Fibroblast of the conjunctiva (primary cell): ENCODE measurements at regions not wholly inside any gene's neighbourhood (a gene's known extent, or its start where the extent isn't known, plus 50 kb on each side); places are given as distances from the start of the nearest gene placed in this dataset.

Source experiments
- DNase-seq: peaks from one replicate; pipeline ENCODE4 v3.0.0-alpha.2; 2010; ENCODE audit warnings: low read depth

GRCh38 chr15:37789881-37790280 lies 144.6 kb upstream of the TMCO5A start:
- DNase-seq: peak; percentile 5

DNA sequence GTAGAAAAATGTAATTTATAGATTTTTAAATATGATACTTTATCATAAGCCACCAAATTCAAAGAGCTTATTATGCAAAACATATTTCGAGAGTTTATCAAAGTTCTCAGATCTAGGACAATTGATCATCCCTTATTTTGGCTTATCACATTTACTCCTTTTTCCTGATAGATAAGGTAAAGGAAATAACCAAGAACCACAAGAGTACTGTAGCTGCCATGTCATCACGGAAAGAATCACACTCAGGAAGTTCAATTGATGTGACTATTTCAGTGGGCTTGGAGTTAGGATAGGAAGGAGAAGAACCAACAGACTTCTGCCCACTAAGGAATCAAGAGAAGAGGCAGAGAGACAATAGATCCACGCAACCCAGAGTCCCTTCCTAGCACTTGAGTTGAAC lies 142.7 kb upstream of the TMCO5A start:
- DNase-seq: no peak

- no peak for DNase-seq
These were observed 142.1 kb upstream of the TMCO5A start for GRCh38 chr15:37792351-37792750.

- DNase-seq: no peak
These were observed 140.6 kb upstream of the TMCO5A start for GRCh38 chr15:37793851-37794250.

- DNase-seq: no peak
These were observed 139.5 kb upstream of the TMCO5A start for GRCh38 chr15:37794947-37795346.

- no peak for DNase-seq
These were observed 132.9 kb upstream of the TMCO5A start for GRCh38 chr15:37801529-37801928.

- DNase-seq: no peak
These were observed 127.6 kb upstream of the TMCO5A start for GRCh38 chr15:37806808-37807207.

DNA sequence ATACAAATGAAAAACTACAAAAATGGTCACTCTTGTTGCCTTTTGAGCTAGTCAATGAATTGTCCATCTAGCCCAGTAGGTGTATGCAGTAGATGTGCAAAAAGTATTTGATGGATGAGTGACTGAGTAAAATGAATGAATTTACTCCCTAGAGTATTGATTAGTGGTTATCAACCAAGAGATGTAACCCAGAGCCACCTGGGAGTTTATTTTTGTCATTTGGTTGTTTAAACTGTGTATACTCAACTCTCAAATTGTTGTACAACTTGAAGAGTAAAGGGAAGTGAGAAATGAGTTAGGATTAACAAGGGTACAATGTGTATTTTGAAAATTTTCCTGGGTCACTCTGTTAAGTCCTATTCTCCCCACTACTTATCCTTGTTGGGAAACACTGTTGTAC lies 124.1 kb upstream of the TMCO5A start:
- DNase-seq: no peak

- DNase-seq: no peak
These were observed 121.1 kb upstream of the TMCO5A start for GRCh38 chr15:37813306-37813705.

DNA sequence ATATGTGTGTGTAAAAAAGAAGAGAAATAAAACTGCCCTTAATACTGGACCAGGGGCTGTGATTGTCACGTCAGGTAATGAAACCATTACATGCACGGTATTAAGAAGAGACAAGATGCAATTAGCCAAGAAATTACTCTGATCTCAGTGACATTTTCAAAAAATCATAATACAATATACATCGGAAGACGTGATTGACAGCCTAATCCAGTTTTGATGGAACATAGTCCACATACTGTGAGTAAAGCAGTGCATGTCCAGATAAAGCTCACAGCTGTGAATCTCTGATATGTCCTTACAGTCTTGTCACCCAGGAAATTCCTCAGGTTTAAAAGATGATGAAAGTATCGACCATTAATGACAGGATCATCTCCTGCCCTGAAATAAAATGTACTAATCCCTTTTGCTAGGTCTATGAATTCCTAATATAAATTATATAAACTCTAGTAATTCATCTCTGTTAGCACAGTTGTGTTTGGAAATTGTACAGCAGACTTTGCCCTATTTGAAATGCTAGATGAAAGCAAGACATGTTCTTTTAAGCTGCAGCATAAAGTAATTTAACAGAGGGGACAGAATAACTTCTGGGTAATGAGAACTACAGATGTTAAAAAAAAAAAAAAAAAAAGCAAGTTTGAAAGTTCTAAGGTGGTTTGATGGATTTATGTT lies 119.5 kb upstream of the TMCO5A start:
- DNase-seq: no peak

GRCh38 chr15:37818152-37818677 lies 116.2 kb upstream of the TMCO5A start:
- no peak for DNase-seq

- no peak for DNase-seq
These were observed 115.2 kb upstream of the TMCO5A start for GRCh38 chr15:37819191-37819590.

DNA sequence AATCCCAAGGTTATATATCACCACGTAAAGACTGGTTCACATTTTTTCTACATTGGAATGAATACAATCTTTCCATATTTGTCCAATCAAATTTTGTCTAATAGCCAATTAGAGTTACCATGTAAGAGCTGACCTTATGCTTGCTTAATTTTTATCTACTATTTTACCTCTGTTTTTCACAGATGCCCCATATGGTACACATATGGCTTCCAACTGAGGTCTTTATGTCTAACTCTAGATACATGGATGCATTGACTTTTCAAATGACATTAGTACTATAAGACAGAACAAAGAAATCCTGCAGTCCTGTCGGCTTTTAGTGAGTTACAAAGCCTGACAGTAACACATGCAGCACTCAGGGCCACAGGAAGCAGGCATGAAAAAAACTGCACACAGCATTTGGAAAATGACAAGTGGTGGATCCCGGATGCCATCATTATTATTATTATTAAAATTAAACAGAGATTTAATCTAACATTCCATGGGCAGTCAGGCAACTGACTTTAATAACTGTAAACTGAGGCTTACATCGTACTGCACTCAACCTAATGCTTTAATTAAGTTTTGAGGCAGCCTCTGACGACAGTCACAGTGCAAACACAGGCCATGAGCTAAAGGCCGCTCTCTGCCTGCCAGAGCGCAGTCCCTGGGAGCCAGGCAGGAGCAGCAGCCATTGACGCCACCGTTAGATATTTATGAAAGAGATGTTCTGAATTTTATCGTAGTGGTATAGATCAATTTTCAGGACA lies 113.9 kb upstream of the TMCO5A start:
- DNase-seq: no peak

GRCh38 chr15:37823601-37824275 lies 110.7 kb upstream of the TMCO5A start:
- DNase-seq: no peak

DNA sequence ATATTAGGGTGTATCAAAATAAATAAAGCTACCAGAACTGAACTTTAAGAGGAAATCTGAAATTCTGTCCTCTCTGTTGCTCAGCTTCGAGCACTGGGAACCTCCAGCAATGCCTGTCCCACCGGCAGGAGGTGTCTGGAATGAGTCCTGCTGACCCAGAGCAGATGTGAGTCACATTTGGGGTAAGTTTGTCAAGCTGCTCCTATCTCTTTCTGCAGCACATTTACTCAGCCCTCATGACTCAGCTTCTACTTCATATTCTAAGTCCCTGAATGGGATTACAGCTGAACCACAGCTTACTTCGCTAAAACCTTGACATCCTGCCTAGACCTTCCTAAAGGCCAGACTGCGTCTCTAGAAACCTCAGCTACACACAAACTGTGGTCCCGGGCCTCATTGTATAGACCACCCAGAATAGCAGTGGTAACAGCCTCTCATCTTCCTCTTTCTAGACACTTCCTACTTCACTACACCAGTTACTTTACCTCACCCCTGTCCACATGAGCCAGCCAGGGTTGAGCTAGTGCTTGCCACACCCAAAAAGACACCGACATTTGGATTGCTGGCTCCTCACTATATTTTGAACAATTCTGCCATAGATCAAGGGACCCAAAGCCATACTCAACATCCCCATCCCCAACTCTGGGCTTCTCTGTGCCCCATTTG lies 109.6 kb upstream of the TMCO5A start:
- peak; percentile 43 for DNase-seq

GRCh38 chr15:37837276-37837675 lies 97.2 kb upstream of the TMCO5A start:
- DNase-seq: no peak

GRCh38 chr15:37847776-37848175 lies 86.7 kb upstream of the TMCO5A start:
- DNase-seq: no peak

DNA sequence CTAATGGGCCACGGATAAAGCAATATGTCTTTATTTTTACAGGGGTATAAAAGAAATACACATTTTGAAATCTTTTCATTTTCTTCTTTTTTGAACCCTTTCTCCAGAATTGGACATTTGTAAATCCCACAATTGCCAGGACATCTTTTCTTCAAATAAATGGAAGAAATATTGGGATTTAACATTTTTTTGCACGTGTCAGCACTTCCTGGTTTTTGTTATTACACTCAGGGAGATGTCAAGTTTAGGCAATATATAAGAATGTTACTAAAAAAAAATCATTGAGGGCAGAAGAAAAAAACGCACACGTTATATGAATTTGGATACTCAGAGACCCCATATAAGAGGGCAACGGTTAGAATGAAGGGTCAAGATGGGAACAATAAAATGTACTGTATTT lies 78.3 kb upstream of the TMCO5A start:
- no peak for DNase-seq

- DNase-seq: no peak
These were observed 73.5 kb upstream of the TMCO5A start for GRCh38 chr15:37860896-37861295.

DNA sequence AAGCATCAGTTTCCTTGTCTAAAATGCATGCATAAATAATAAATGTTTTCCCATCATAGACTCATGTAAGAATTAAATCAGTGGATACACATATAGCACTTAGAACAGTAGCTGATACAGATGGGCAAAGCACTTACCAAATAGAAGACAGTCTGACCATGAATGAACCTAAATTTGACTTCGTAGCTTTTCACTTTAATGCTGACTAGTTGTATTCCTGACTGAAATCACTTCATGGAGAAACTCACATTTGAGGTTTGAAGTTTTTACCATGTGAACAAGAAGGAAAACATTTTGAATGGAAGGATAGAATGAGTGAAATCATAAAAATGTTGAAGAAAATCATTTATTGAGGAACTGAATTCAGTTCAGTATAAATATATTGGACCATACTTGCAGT lies 68.8 kb upstream of the TMCO5A start:
- DNase-seq: no peak

DNA sequence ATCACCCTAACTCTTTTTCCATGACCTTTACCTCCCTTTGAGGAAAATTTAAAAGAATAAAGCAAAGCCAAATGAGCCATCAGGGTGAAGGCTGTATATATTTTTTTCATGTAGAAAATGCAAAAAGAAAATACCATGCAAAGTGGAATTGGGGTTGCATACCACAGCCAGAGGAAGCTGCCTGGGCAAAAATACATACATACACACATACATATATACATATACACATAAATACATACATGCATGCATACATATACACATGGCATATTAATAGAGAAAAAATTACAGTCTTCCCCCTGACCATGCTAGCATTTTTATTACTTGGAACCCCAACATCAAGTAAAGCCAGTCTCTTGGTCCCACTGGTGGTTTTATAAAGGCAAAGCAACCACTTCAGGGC lies 63.7 kb upstream of the TMCO5A start:
- no peak for DNase-seq

DNA sequence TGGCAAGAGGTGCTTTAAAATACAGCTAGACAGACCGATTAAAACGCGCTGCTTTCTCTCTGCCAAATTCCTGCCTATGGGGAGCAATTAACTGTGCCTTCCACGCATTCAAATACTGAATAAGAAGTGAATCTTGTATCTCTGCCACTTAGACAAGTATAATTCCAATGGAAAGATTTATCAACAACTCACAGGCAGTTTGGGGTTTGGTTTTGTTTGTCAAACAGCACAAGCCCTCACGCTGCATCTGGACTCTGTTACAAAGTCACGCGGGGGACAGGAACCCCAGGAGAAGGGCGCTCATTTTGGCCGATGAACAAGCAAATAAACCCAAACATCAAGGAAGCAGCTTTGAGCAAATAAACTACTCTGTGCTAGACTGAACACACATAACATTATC lies 61.8 kb upstream of the TMCO5A start:
- no peak for DNase-seq

DNA sequence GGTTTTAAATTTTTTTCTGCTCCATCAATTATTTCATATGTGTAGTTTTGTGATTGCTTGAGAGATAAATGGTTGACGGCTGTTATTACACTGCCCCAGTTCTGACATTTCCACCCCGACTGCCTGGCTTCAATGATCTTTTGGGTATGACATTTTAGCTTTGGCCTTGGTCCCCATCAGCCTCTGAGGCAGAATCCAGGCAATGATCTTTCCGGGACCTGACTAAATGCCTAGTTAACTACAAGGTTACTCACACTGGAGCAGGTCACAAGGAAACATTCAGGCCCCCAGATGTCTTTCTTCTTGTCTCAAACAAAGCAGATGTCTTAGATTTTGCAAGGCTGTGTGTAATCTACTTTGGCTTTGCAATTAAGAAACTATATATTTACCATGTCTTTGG lies 61.1 kb upstream of the TMCO5A start:
- DNase-seq: no peak
